H9 (cell line): ENCODE measurements at regions not wholly inside any gene's neighbourhood (a gene's known extent, or its start where the extent isn't known, plus 50 kb on each side); places are given as distances from the start of the nearest gene placed in this dataset.
A peak's percentile ranks its signal among the peaks of the same experiment; 100 is the strongest.
"Not testable (repeated sequence)": the region's sequence is repeated elsewhere in the genome, so short reads cannot be mapped to it uniquely, and the experiment has no call there.

Source experiments
- DNase-seq: peaks from one replicate; pipeline ENCODE4 v3.0.0-alpha.2; 2017
- H2AFZ ChIP-seq: one replicate; pipeline ENCODE4 v1.6.1; 2013; ENCODE audit warnings: mild to moderate bottlenecking, low read length, control low read depth, moderate library complexity
- H2AK5ac ChIP-seq: 2 replicates; pipeline ENCODE4 v1.6.1; 2013; ENCODE audit warnings: low read length, control low read depth, mixed read lengths; ENCODE audit not compliant: insufficient read length
- H2BK120ac ChIP-seq: one replicate; pipeline ENCODE4 v1.6.1; 2013; ENCODE audit warnings: low read depth, mild to moderate bottlenecking, low read length, control low read depth, inconsistent platforms; ENCODE audit not compliant: poor library complexity, severe bottlenecking
- H2BK12ac ChIP-seq: 2 replicates; pipeline ENCODE4 v1.6.1; 2013; ENCODE audit warnings: low read length, control low read depth, mixed read lengths, low read depth; ENCODE audit not compliant: insufficient read length
- H2BK15ac ChIP-seq: 2 replicates; pipeline ENCODE4 v1.6.1; 2013; ENCODE audit warnings: low read depth, low read length, control low read depth
- H2BK20ac ChIP-seq: one replicate; pipeline ENCODE4 v1.6.1; 2013; ENCODE audit warnings: low read depth, mild to moderate bottlenecking, low read length, control low read depth, inconsistent platforms; ENCODE audit not compliant: poor library complexity, severe bottlenecking
- H2BK5ac ChIP-seq: 2 replicates; pipeline ENCODE4 v1.6.1; 2013; ENCODE audit warnings: low read length, control low read depth, mixed read lengths; ENCODE audit not compliant: insufficient read length
- H3K14ac ChIP-seq: 2 replicates; pipeline ENCODE4 v1.6.1; 2013; ENCODE audit warnings: low read length, control low read depth; ENCODE audit not compliant: insufficient read depth
- H3K18ac ChIP-seq: 2 replicates; pipeline ENCODE4 v1.6.1; 2013; ENCODE audit warnings: low read depth, mild to moderate bottlenecking, mixed read lengths, low read length, control low read depth; ENCODE audit not compliant: insufficient read length
- H3K23ac ChIP-seq: 2 replicates; pipeline ENCODE4 v1.6.1; 2013; ENCODE audit warnings: low read length, control low read depth, mixed read lengths, low read depth; ENCODE audit not compliant: insufficient read length
- H3K23me2 ChIP-seq: 2 replicates; pipeline ENCODE4 v1.6.1; 2013; ENCODE audit warnings: low read depth, mild to moderate bottlenecking, mixed read lengths, low read length, control low read depth; ENCODE audit not compliant: insufficient read length, poor library complexity, severe bottlenecking
- H3K27ac ChIP-seq: 2 replicates; pipeline ENCODE4 v1.5.1; 2013; ENCODE audit warnings: low read length, control low read depth, mixed read lengths, low read depth; ENCODE audit not compliant: insufficient read length
- H3K27me3 ChIP-seq: 2 replicates; pipeline ENCODE4 v1.6.1; 2013; ENCODE audit warnings: low read length, control low read depth, inconsistent platforms; ENCODE audit not compliant: insufficient read depth
- H3K4ac ChIP-seq: 2 replicates; pipeline ENCODE4 v1.6.1; 2013; ENCODE audit warnings: low read depth, mild to moderate bottlenecking, control low read depth, inconsistent platforms, low read length, moderate library complexity
- H3K4me1 ChIP-seq: 2 replicates; pipeline ENCODE4 v1.6.1; 2013; ENCODE audit warnings: low read length, control low read depth, inconsistent platforms; ENCODE audit not compliant: insufficient read depth
- H3K4me2 ChIP-seq: 2 replicates; pipeline ENCODE4 v1.6.1; 2013; ENCODE audit warnings: low read length, control low read depth, mixed read lengths; ENCODE audit not compliant: insufficient read length, insufficient read depth
- H3K56ac ChIP-seq: 2 replicates; pipeline ENCODE4 v1.6.1; 2013; ENCODE audit warnings: low read depth, mild to moderate bottlenecking, mixed read lengths, low read length, control low read depth; ENCODE audit not compliant: insufficient read length
- H3K79me1 ChIP-seq: 2 replicates; pipeline ENCODE4 v1.6.1; 2013; ENCODE audit warnings: low read depth, mild to moderate bottlenecking, moderate library complexity, low read length, control low read depth, inconsistent platforms; ENCODE audit not compliant: insufficient read depth, poor library complexity, severe bottlenecking
- H3K79me2 ChIP-seq: 2 replicates; pipeline ENCODE4 v1.6.1; 2013; ENCODE audit warnings: low read length, control low read depth, inconsistent platforms; ENCODE audit not compliant: insufficient read depth
- H3K9ac ChIP-seq: 2 replicates; pipeline ENCODE4 v1.6.1; 2013; ENCODE audit warnings: low read length, control low read depth, mixed read lengths; ENCODE audit not compliant: insufficient read length; ENCODE audit errors: extremely low read depth
- H3K9me3 ChIP-seq: one replicate; pipeline ENCODE4 v1.6.1; 2013; ENCODE audit warnings: low read depth, low read length, inconsistent platforms; ENCODE audit not compliant: control insufficient read depth
- H3T11ph ChIP-seq: one replicate; pipeline ENCODE4 v1.6.1; 2013; ENCODE audit warnings: mild to moderate bottlenecking, low read length, control low read depth, inconsistent platforms
- H4K20me1 ChIP-seq: one replicate; pipeline ENCODE4 v1.6.1; 2013; ENCODE audit not compliant: control insufficient read depth, insufficient read length, insufficient read depth
- H4K5ac ChIP-seq: 2 replicates; pipeline ENCODE4 v1.6.1; 2013; ENCODE audit warnings: low read depth, mild to moderate bottlenecking, mixed read lengths, low read length, control low read depth; ENCODE audit not compliant: insufficient read length
- H4K8ac ChIP-seq: replicated peaks from 2 replicates; pipeline ENCODE4 v1.6.1; 2013; ENCODE audit warnings: low read length, control low read depth, mixed read lengths, low read depth; ENCODE audit not compliant: insufficient read length
- H4K91ac ChIP-seq: 2 replicates; pipeline ENCODE4 v1.6.1; 2013; ENCODE audit warnings: low read depth, mild to moderate bottlenecking, moderate library complexity, mixed read lengths, low read length, control low read depth; ENCODE audit not compliant: insufficient read length
- H3K27ac Mint-ChIP-seq, 3 experiments: 2 replicates in 2 of 3; 3 replicates in 1 of 3; pipeline ENCODE4 v1.8.0; 2020 to 2021; ENCODE audit warnings: mixed read lengths in 3 of 3, mild to moderate bottlenecking in 1 of 3, moderate library complexity in 1 of 3
- H3K27me3 Mint-ChIP-seq: 2 replicates; pipeline ENCODE4 v1.8.0; 2021; ENCODE audit warnings: low read depth, mild to moderate bottlenecking, moderate library complexity, mixed read lengths
- H3K36me3 Mint-ChIP-seq, 3 experiments: 2 replicates in 2 of 3; 3 replicates in 1 of 3; pipeline ENCODE4 v1.8.0; 2020 to 2021; ENCODE audit warnings: low read depth in 3 of 3, mixed read lengths in 3 of 3; ENCODE audit not compliant: insufficient read depth in 1 of 3
- H3K4me1 Mint-ChIP-seq, 2 experiments: 2 replicates each; pipeline ENCODE4 v1.8.0; 2020; ENCODE audit warnings: mixed read lengths in 2 of 2
- H3K4me3 Mint-ChIP-seq, 2 experiments: 2 replicates in 1 of 2; 3 replicates in 1 of 2; pipeline ENCODE4 v1.8.0; 2020 to 2021; ENCODE audit warnings: mild to moderate bottlenecking in 2 of 2, mixed read lengths in 2 of 2, moderate library complexity in 1 of 2
- H3K9me3 Mint-ChIP-seq, 2 experiments: 2 replicates in 1 of 2; 3 replicates in 1 of 2; pipeline ENCODE4 v1.8.0; 2020; ENCODE audit warnings: mild to moderate bottlenecking in 2 of 2, mixed read lengths in 2 of 2, moderate library complexity in 1 of 2
- WGBS: extraction: QIAGEN DNeasy Blood & Tissue Kit; methylation state at CpG from one replicate; pipeline ENCODE4 v1.1.7; 2013; ENCODE audit warnings: missing lambda C conversion rate, low lambda C conversion rate, mixed read lengths; ENCODE audit not compliant: insufficient read length; ENCODE audit errors: extremely low coverage; 5-methylcytosine and 5-hydroxymethylcytosine counted together
- TF ChIP-seq, protein P1 (sequence below): fragments of 200-600 bp; sonication (generic); conservative IDR thresholded peaks from 3 replicates; pipeline ENCODE4 v1.8.0; 2021; ENCODE audit warnings: antibody characterized with exemption, mild to moderate bottlenecking

- H3K79me1 ChIP-seq, result no peaks in the 10 kb centered on the region
- no peaks in the 10 kb centered on the region for H4K20me1 ChIP-seq
- peak overlapping the region; percentile 68 for H3K27ac ChIP-seq
- TF ChIP-seq, protein P1, sequence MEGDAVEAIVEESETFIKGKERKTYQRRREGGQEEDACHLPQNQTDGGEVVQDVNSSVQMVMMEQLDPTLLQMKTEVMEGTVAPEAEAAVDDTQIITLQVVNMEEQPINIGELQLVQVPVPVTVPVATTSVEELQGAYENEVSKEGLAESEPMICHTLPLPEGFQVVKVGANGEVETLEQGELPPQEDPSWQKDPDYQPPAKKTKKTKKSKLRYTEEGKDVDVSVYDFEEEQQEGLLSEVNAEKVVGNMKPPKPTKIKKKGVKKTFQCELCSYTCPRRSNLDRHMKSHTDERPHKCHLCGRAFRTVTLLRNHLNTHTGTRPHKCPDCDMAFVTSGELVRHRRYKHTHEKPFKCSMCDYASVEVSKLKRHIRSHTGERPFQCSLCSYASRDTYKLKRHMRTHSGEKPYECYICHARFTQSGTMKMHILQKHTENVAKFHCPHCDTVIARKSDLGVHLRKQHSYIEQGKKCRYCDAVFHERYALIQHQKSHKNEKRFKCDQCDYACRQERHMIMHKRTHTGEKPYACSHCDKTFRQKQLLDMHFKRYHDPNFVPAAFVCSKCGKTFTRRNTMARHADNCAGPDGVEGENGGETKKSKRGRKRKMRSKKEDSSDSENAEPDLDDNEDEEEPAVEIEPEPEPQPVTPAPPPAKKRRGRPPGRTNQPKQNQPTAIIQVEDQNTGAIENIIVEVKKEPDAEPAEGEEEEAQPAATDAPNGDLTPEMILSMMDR, result no peak
- no peak overlapping the region for H3T11ph ChIP-seq
- DNase-seq, result no peak
- no peak overlapping the region for H3K4me2 ChIP-seq
- H3K23ac ChIP-seq, result no peak overlapping the region
- H3K14ac ChIP-seq, result no peak overlapping the region
- H3K18ac ChIP-seq, result no peak overlapping the region
- H2AFZ ChIP-seq, result no peak overlapping the region
- WGBS, result no CpG with 5 or more reads among the region's 1 CpG
- no peak overlapping the region for H3K4me3 Mint-ChIP-seq
- no peak overlapping the region for H2BK12ac ChIP-seq
- H3K27me3 Mint-ChIP-seq, result no peaks in the 10 kb centered on the region; the same call in 1 of the 2 replicates
- no peaks in the 10 kb centered on the region for H3K9me3 ChIP-seq
- no peaks in the 10 kb centered on the region for H3K79me2 ChIP-seq
- peaks cover 39 to 40% of the 10 kb centered on the region in 2 experiments for H3K9me3 Mint-ChIP-seq
- H3K4me1 ChIP-seq, result no peaks in the 10 kb centered on the region; the same call in 1 of the 2 replicates
- H3K27me3 ChIP-seq, result no peaks in the 10 kb centered on the region
- H3K36me3 Mint-ChIP-seq, result peaks cover 22 to 41% (median 30%) of the 10 kb centered on the region in 3 experiments
- no peak overlapping the region for H3K4ac ChIP-seq
- H3K23me2 ChIP-seq, result no peaks in the 10 kb centered on the region
- H2BK15ac ChIP-seq, result no peak overlapping the region
- H2BK120ac ChIP-seq, result no peak overlapping the region
- no peak overlapping the region for H2BK20ac ChIP-seq
- no peak overlapping the region for H2BK5ac ChIP-seq
- peak overlapping the region in 1 of 3 experiments; percentile 97; a peak in 1 of 7 replicates for H3K27ac Mint-ChIP-seq
- H3K4me1 Mint-ChIP-seq, result peaks cover 30 to 38% of the 10 kb centered on the region in 2 experiments
- H3K9ac ChIP-seq, result no peak overlapping the region
- no peak overlapping the region for H3K56ac ChIP-seq
- H4K91ac ChIP-seq, result no peak overlapping the region
- H2AK5ac ChIP-seq, result no peak overlapping the region
- no peak overlapping the region for H4K5ac ChIP-seq
- H4K8ac ChIP-seq, result no peak overlapping the region
Measured at GRCh38 chr14:101294136-101294535, 267.2 kb upstream of the DIO3 start.

DNA sequence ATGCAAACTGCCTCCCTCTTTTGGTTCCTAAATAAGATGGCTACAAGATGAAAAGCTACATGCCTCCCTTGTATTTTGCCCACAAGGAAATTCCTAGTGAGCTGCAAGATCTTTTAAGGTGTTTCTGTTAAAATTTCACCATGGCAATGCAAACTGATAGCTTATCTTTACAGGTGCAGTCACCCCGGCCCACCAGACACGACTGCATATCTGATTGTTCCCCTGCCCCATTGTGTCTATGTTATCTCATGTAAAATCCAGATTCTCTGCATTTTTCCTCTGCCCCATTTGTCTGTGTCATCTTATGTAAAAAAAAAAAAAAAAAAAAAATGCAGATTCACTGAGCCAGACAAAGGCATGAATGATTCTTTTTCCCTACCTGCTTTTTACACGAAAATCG is 261.5 kb upstream of the DIO3 start:
- H3K27me3 ChIP-seq, H3K27me3 Mint-ChIP-seq, H2BK5ac ChIP-seq, H4K20me1 ChIP-seq, H2BK120ac ChIP-seq, H4K8ac ChIP-seq, H3K14ac ChIP-seq, H3K9me3 ChIP-seq, H3K4me2 ChIP-seq, H2AFZ ChIP-seq, H3K23me2 ChIP-seq, DNase-seq, H2BK15ac ChIP-seq, H3K56ac ChIP-seq, H3T11ph ChIP-seq, H3K27ac ChIP-seq, H2BK12ac ChIP-seq, H3K18ac ChIP-seq, H3K79me1 ChIP-seq, H4K91ac ChIP-seq, H2AK5ac ChIP-seq, H2BK20ac ChIP-seq, H3K23ac ChIP-seq, H4K5ac ChIP-seq, H3K4me1 ChIP-seq, H3K4me3 Mint-ChIP-seq, H3K79me2 ChIP-seq, H3K9ac ChIP-seq, H3K4ac ChIP-seq: not testable (repeated sequence)
- H3K9me3 Mint-ChIP-seq, result peaks cover 32 to 34% of the 10 kb centered on the region in 2 experiments
- H3K27ac Mint-ChIP-seq, result peak overlapping the region in 1 of 3 experiments; percentile 27; a peak in 3 of 7 replicates
- H3K4me1 Mint-ChIP-seq, result peaks cover 23% of the 10 kb centered on the region in 2 experiments
- peaks cover 21 to 34% (median 25%) of the 10 kb centered on the region in 3 experiments for H3K36me3 Mint-ChIP-seq
- WGBS, result no CpG with 5 or more reads among the region's 4 CpGs
